HL-60 (cell line): ENCODE measurements at regions not wholly inside any gene's neighbourhood (a gene's known extent, or its start where the extent isn't known, plus 50 kb on each side); places are given as distances from the start of the nearest gene placed in this dataset.

Source experiments
- POLR2AphosphoS5 ChIP-seq: IDR thresholded peaks from 2 replicates; pipeline ENCODE4 v1.6.1; 2012; ENCODE audit warnings: low read depth
- SPI1 ChIP-seq: IDR thresholded peaks from 2 replicates; pipeline ENCODE4 v1.6.1; 2012; ENCODE audit warnings: low read depth, mild to moderate bottlenecking, borderline replicate concordance
- TF ChIP-seq, protein P1 (sequence below): IDR thresholded peaks from one replicate; pipeline ENCODE4 v1.5.1; 2011; ENCODE audit warnings: low read length, control low read depth, inconsistent platforms; ENCODE audit not compliant: insufficient read depth
- TF ChIP-seq, protein P2 (sequence below): IDR thresholded peaks from 2 replicates; pipeline ENCODE4 v1.6.1; 2012; ENCODE audit warnings: low read depth; ENCODE audit not compliant: insufficient replicate concordance

DNA sequence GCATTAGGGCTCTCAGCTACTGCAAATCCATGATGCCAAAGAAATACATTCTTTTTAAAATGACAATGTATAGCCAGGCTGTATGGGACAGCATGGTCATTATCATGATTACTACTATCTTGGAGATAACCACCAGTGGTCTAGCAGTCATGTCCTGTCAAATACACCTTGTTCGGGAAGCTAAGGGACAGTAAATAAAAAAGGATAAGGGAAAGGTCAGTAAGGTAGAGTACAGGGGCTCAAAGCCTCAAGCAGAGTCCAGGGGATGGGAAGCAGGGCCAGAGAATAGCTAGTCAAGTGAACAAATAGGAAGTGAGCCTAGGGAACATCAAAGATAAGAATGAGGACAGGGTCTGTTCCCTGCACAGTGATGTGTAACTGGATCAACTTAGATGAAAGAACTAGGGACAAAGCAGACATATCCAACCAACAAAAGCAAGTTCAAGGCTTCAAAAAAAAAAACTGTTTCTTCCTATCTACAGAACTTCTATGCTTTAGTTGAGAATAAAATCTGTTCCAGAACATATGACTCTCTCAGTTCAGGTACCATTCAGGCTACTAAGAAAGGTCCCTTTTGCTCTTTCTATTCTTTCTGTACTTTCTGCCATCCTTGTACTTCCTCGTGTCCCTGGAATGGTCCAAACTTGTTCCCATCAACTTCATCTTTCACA, 62.9 kb upstream of the EHBP1 start:
- TF ChIP-seq, protein P1, sequence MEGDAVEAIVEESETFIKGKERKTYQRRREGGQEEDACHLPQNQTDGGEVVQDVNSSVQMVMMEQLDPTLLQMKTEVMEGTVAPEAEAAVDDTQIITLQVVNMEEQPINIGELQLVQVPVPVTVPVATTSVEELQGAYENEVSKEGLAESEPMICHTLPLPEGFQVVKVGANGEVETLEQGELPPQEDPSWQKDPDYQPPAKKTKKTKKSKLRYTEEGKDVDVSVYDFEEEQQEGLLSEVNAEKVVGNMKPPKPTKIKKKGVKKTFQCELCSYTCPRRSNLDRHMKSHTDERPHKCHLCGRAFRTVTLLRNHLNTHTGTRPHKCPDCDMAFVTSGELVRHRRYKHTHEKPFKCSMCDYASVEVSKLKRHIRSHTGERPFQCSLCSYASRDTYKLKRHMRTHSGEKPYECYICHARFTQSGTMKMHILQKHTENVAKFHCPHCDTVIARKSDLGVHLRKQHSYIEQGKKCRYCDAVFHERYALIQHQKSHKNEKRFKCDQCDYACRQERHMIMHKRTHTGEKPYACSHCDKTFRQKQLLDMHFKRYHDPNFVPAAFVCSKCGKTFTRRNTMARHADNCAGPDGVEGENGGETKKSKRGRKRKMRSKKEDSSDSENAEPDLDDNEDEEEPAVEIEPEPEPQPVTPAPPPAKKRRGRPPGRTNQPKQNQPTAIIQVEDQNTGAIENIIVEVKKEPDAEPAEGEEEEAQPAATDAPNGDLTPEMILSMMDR = no peak
- TF ChIP-seq POLR2AphosphoS5 = no peak
- no peak for TF ChIP-seq SPI1
- TF ChIP-seq, protein P2, sequence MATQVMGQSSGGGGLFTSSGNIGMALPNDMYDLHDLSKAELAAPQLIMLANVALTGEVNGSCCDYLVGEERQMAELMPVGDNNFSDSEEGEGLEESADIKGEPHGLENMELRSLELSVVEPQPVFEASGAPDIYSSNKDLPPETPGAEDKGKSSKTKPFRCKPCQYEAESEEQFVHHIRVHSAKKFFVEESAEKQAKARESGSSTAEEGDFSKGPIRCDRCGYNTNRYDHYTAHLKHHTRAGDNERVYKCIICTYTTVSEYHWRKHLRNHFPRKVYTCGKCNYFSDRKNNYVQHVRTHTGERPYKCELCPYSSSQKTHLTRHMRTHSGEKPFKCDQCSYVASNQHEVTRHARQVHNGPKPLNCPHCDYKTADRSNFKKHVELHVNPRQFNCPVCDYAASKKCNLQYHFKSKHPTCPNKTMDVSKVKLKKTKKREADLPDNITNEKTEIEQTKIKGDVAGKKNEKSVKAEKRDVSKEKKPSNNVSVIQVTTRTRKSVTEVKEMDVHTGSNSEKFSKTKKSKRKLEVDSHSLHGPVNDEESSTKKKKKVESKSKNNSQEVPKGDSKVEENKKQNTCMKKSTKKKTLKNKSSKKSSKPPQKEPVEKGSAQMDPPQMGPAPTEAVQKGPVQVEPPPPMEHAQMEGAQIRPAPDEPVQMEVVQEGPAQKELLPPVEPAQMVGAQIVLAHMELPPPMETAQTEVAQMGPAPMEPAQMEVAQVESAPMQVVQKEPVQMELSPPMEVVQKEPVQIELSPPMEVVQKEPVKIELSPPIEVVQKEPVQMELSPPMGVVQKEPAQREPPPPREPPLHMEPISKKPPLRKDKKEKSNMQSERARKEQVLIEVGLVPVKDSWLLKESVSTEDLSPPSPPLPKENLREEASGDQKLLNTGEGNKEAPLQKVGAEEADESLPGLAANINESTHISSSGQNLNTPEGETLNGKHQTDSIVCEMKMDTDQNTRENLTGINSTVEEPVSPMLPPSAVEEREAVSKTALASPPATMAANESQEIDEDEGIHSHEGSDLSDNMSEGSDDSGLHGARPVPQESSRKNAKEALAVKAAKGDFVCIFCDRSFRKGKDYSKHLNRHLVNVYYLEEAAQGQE = no peak
